ENCODE measurements at regions not wholly inside any gene's neighbourhood (a gene's known extent, or its start where the extent isn't known, plus 50 kb on each side); places are given as distances from the start of the nearest gene placed in this dataset.

- peaks cover 20 to 22% of the 10 kb centered on the region in 2 experiments for H3K9me3 Mint-ChIP-seq
- peak overlapping the region in 1 of 2 experiments; percentile 0; a peak in 1 of 5 replicates for H3K4me3 Mint-ChIP-seq
- peaks cover 28% of the 10 kb centered on the region in 2 experiments for H3K4me1 Mint-ChIP-seq
- no peak overlapping the region for H3K4ac ChIP-seq (ENCODE audit: low read depth, low read length)
- H2BK120ac ChIP-seq (ENCODE audit: low read depth, low read length, poor library complexity, severe bottlenecking) = no peak overlapping the region
- no peak overlapping the region for H4K8ac ChIP-seq (replicated peaks; ENCODE audit: insufficient read length, low read depth, low read length)
- no peaks in the 10 kb centered on the region for H3K79me2 ChIP-seq (ENCODE audit: insufficient read depth, low read length)
- no peaks in the 10 kb centered on the region for H3K27me3 ChIP-seq (ENCODE audit: insufficient read depth, low read length)
- no peak overlapping the region for H4K5ac ChIP-seq (ENCODE audit: insufficient read length, low read depth, low read length)
- H4K20me1 ChIP-seq (ENCODE audit: control insufficient read depth, insufficient read depth, insufficient read length) = no peaks in the 10 kb centered on the region
- H3K23ac ChIP-seq (ENCODE audit: insufficient read length, low read depth, low read length) = no peak overlapping the region
- H2AFZ ChIP-seq (ENCODE audit: low read length) = no peak overlapping the region
- H3K4me2 ChIP-seq (ENCODE audit: insufficient read depth, insufficient read length, low read length) = peak overlapping the region; percentile 15
- TF ChIP-seq, protein P1, sequence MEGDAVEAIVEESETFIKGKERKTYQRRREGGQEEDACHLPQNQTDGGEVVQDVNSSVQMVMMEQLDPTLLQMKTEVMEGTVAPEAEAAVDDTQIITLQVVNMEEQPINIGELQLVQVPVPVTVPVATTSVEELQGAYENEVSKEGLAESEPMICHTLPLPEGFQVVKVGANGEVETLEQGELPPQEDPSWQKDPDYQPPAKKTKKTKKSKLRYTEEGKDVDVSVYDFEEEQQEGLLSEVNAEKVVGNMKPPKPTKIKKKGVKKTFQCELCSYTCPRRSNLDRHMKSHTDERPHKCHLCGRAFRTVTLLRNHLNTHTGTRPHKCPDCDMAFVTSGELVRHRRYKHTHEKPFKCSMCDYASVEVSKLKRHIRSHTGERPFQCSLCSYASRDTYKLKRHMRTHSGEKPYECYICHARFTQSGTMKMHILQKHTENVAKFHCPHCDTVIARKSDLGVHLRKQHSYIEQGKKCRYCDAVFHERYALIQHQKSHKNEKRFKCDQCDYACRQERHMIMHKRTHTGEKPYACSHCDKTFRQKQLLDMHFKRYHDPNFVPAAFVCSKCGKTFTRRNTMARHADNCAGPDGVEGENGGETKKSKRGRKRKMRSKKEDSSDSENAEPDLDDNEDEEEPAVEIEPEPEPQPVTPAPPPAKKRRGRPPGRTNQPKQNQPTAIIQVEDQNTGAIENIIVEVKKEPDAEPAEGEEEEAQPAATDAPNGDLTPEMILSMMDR (conservative IDR thresholded peaks at IDR 0.05) = no peak
- no peak overlapping the region for H3K27ac ChIP-seq (ENCODE audit: insufficient read length, low read depth, low read length)
- peaks cover 5% of the 10 kb centered on the region; the same call in 1 of the 2 replicates for H3K4me1 ChIP-seq (ENCODE audit: insufficient read depth, low read length)
- no peak overlapping the region for H3K9ac ChIP-seq (ENCODE audit: extremely low read depth, insufficient read length, low read length)
- no peak overlapping the region for H2BK15ac ChIP-seq (ENCODE audit: low read depth, low read length)
- no peak overlapping the region for H3K56ac ChIP-seq (ENCODE audit: insufficient read length, low read depth, low read length)
- no peak overlapping the region for H3K18ac ChIP-seq (ENCODE audit: insufficient read length, low read depth, low read length)
- DNase-seq = no peak
- H3K9me3 ChIP-seq (ENCODE audit: control insufficient read depth, low read depth, low read length) = no peaks in the 10 kb centered on the region
- no peaks in the 10 kb centered on the region for H3K79me1 ChIP-seq (ENCODE audit: insufficient read depth, low read depth, low read length, poor library complexity, severe bottlenecking)
- H2BK12ac ChIP-seq (ENCODE audit: insufficient read length, low read depth, low read length) = no peak overlapping the region
- H3T11ph ChIP-seq (ENCODE audit: low read length) = no peak overlapping the region
- no peak overlapping the region for H3K14ac ChIP-seq (ENCODE audit: insufficient read depth, low read length)
- no peak overlapping the region for H2AK5ac ChIP-seq (ENCODE audit: insufficient read length, low read length)
- no peaks in the 10 kb centered on the region; the same call in 1 of the 2 replicates for H3K27me3 Mint-ChIP-seq (ENCODE audit: low read depth)
- H2BK20ac ChIP-seq (ENCODE audit: low read depth, low read length, poor library complexity, severe bottlenecking) = no peak overlapping the region
- no peak overlapping the region for H4K91ac ChIP-seq (ENCODE audit: insufficient read length, low read depth, low read length)
- H3K27ac Mint-ChIP-seq = peak overlapping the region; percentile 37 to 94 (median 81); a peak in 6 of 7 replicates
- no peak overlapping the region for H2BK5ac ChIP-seq (ENCODE audit: insufficient read length, low read length)
- peaks cover 18 to 26% (median 19%) of the 10 kb centered on the region in 3 experiments for H3K36me3 Mint-ChIP-seq (ENCODE audit: insufficient read depth in 1 of 3, low read depth in 3 of 3)
- WGBS (ENCODE audit: extremely low coverage, insufficient read length, low lambda C conversion rate) = no CpG with 5 or more reads among the region's 2 CpGs
- no peaks in the 10 kb centered on the region for H3K23me2 ChIP-seq (ENCODE audit: insufficient read length, low read depth, low read length, poor library complexity, severe bottlenecking)
Observed at GRCh38 chr13:34816245-34816884, 125.7 kb upstream of the NBEA start.

All from H9 (cell line).